Activated CD8-positive, alpha-beta T cell treated with anti-CD3 and anti-CD28 coated beads for 36 hours (primary cell): ENCODE measurements at regions not wholly inside any gene's neighbourhood (a gene's known extent, or its start where the extent isn't known, plus 50 kb on each side); places are given as distances from the start of the nearest gene placed in this dataset.

Experiments used
- ATAC-seq: fragments of 200-7000 bp; cut with Tn5 transposase; one replicate; pipeline ENCODE4 v1.10.0; 2021; ENCODE audit warnings: mild to moderate bottlenecking, moderate library complexity
- CTCF ChIA-PET: fragments of 350-600 bp; sonication (Branson Sonifier 250); formaldehyde crosslinking; loops from one replicate; lab custom pipeline; 2021; ENCODE audit warnings: antibody characterized with exemption; lab: Charles Lee
- POLR2A ChIA-PET: fragments of 350-600 bp; sonication (Branson Sonifier 250); formaldehyde crosslinking; loops from one replicate; lab custom pipeline; 2021; ENCODE audit warnings: antibody characterized with exemption; lab: Charles Lee
- DNase-seq: peaks from one replicate; pipeline ENCODE4 v3.0.0-alpha.2; 2020
- H3K27ac Mint-ChIP-seq: one replicate; pipeline ENCODE4 v1.8.0; 2021; ENCODE audit warnings: mild to moderate bottlenecking, mixed read lengths
- H3K27me3 Mint-ChIP-seq: one replicate; pipeline ENCODE4 v1.8.0; 2021; ENCODE audit warnings: mixed read lengths
- H3K36me3 Mint-ChIP-seq: one replicate; pipeline ENCODE4 v1.8.0; 2021; ENCODE audit warnings: low read depth, mixed read lengths
- H3K4me1 Mint-ChIP-seq: one replicate; pipeline ENCODE4 v1.8.0; 2021; ENCODE audit warnings: low read depth, mixed read lengths
- H3K4me3 Mint-ChIP-seq: one replicate; pipeline ENCODE4 v1.8.0; 2021; ENCODE audit warnings: mild to moderate bottlenecking, moderate library complexity, mixed read lengths
- H3K9me3 Mint-ChIP-seq: one replicate; pipeline ENCODE4 v1.8.0; 2021; ENCODE audit warnings: mixed read lengths
- intact Hi-C: fragments of 100-400 bp; cut with micrococcal nuclease; formaldehyde crosslinking; loops from one replicate; pipeline ENCODE4 v1.10.0; 2022
- TF ChIP-seq, protein P1 (sequence below): fragments of 200-600 bp; IDR thresholded peaks from one replicate; pipeline ENCODE4 v1.8.0; 2022; ENCODE audit warnings: antibody characterized with exemption, mild to moderate bottlenecking

GRCh38 chr3:127066635-127067034 is 83.7 kb downstream of the PLXNA1 start:
- DNase-seq (no peak), ATAC-seq (no peak)
- TF ChIP-seq, protein P1, sequence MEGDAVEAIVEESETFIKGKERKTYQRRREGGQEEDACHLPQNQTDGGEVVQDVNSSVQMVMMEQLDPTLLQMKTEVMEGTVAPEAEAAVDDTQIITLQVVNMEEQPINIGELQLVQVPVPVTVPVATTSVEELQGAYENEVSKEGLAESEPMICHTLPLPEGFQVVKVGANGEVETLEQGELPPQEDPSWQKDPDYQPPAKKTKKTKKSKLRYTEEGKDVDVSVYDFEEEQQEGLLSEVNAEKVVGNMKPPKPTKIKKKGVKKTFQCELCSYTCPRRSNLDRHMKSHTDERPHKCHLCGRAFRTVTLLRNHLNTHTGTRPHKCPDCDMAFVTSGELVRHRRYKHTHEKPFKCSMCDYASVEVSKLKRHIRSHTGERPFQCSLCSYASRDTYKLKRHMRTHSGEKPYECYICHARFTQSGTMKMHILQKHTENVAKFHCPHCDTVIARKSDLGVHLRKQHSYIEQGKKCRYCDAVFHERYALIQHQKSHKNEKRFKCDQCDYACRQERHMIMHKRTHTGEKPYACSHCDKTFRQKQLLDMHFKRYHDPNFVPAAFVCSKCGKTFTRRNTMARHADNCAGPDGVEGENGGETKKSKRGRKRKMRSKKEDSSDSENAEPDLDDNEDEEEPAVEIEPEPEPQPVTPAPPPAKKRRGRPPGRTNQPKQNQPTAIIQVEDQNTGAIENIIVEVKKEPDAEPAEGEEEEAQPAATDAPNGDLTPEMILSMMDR = no peak
- POLR2A ChIA-PET = no interaction called here
- Mint-ChIP-seq H3K27me3 (peaks cover 6% of the 10 kb centered on the region), H3K27ac (no peak overlapping the region), H3K4me1 (no peaks in the 10 kb centered on the region), H3K4me3 (no peak overlapping the region), H3K36me3 (no peaks in the 10 kb centered on the region), H3K9me3 (no peaks in the 10 kb centered on the region)
- CTCF ChIA-PET = interaction anchor here (1.6 kb wide), 1 partner anchor 389 kb away, joined by 4 read pairs; no protein-coding TSS in a partner anchor
- intact Hi-C loops = no loop called here

- Mint-ChIP-seq H3K27me3 (peaks cover 6% of the 10 kb centered on the region), H3K9me3 (no peaks in the 10 kb centered on the region), H3K27ac (no peak overlapping the region), H3K4me3 (no peak overlapping the region), H3K36me3 (no peaks in the 10 kb centered on the region), H3K4me1 (no peaks in the 10 kb centered on the region)
- ChIA-PET POLR2A (no interaction called here), CTCF (interaction anchor here (0.7 to 1.6 kb wide), 2 partner anchors 34 to 389 kb away, joined by 3 to 4 read pairs; no protein-coding TSS in a partner anchor)
- intact Hi-C loops = no loop called here
- DNase-seq (no peak), ATAC-seq (no peak)
- TF ChIP-seq, protein P1 = no peak
Measured at GRCh38 chr3:127067116-127067910, 84.4 kb downstream of the PLXNA1 start.

DNA sequence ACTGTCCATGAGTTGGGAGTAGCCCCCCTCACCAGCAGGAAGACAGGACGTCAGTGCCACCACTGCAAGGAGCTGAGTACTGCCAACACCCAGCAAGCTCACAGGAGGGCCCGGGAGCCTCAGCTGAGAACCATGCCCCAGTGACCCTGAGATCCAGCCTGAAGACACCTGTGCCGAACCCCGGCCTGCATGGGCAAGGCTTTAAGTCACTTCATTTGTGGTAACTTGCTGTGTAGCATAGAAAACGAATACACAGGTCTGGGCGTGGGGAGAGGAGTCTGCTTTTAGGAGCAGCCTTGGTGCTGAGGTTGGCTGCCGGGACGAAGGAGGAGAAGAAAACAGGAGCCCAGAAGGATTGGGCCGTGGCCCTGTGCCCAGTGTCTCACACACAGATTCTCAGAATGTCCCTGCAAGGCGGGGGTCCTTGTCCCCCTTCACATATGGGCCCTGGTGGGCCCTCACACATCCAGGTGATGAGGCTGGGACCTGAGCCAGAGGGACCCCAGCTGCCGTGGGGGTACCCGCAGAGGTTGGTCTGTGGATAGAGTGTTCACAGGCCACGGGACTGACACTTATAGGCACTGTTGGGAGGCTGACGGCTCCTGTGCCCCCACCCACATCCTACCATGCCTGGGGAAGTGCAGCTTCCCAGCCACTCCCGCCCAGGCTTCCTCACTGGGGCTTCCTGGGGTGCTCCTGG is 85.3 kb downstream of the PLXNA1 start:
- intact Hi-C loops = no loop called here
- peaks cover 4% of the 10 kb centered on the region for H3K27me3 Mint-ChIP-seq
- no peak overlapping the region for H3K27ac Mint-ChIP-seq
- no peaks in the 10 kb centered on the region for H3K9me3 Mint-ChIP-seq
- ChIA-PET POLR2A (no interaction called here), CTCF (interaction anchor here (1.6 kb wide), 1 partner anchor 390 kb away, joined by 4 read pairs; no protein-coding TSS in a partner anchor)
- TF ChIP-seq, protein P1 = no peak
- ATAC-seq (no peak), DNase-seq (no peak)
- H3K4me3 Mint-ChIP-seq = no peak overlapping the region
- no peaks in the 10 kb centered on the region for H3K36me3 Mint-ChIP-seq
- H3K4me1 Mint-ChIP-seq = no peaks in the 10 kb centered on the region

- POLR2A ChIA-PET = no interaction called here
- intact Hi-C loops = no loop called here
- no peaks in the 10 kb centered on the region for H3K4me1 Mint-ChIP-seq
- CTCF ChIA-PET = no interaction called here
- no peaks in the 10 kb centered on the region for H3K36me3 Mint-ChIP-seq
- no peak overlapping the region for H3K27ac Mint-ChIP-seq
- no peak overlapping the region for H3K4me3 Mint-ChIP-seq
- no peaks in the 10 kb centered on the region for H3K9me3 Mint-ChIP-seq
- TF ChIP-seq, protein P1 = no peak
- peaks cover 4% of the 10 kb centered on the region for H3K27me3 Mint-ChIP-seq
- ATAC-seq (no peak), DNase-seq (no peak)
Measured at GRCh38 chr3:127068871-127069270, 86.0 kb downstream of the PLXNA1 start.
